ENCODE measurements at regions not wholly inside any gene's neighbourhood (a gene's known extent, or its start where the extent isn't known, plus 50 kb on each side); places are given as distances from the start of the nearest gene placed in this dataset.
"Not testable (repeated sequence)": the region's sequence is repeated elsewhere in the genome, so short reads cannot be mapped to it uniquely, and the experiment has no call there.

DNA sequence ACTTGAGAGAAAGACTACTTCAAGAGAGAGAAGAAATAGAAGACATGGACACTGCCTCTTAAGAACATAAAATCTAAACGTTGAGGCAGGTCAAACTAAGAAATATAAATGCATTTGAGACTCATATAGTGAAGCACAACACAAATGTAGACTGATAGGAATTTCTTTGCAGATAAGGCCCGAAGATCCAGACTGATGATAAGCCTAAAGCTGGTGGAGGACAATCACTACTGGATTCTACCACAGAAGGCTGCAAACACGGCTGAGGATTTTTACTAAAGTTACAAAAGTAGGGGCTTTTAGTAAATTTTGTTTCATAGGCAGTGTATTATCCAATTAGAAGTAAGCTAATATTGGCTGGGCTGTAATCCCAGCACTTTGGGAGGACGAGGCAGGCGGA is 278.3 kb downstream of the RAP2B start:
- DNase-seq (ENCODE audit: low read depth in 2 of 2) = no peak

GRCh38 chr3:153442386-153442785 is 280.4 kb downstream of the RAP2B start:
- DNase-seq (ENCODE audit: low read depth in 2 of 2) = no peak

DNA sequence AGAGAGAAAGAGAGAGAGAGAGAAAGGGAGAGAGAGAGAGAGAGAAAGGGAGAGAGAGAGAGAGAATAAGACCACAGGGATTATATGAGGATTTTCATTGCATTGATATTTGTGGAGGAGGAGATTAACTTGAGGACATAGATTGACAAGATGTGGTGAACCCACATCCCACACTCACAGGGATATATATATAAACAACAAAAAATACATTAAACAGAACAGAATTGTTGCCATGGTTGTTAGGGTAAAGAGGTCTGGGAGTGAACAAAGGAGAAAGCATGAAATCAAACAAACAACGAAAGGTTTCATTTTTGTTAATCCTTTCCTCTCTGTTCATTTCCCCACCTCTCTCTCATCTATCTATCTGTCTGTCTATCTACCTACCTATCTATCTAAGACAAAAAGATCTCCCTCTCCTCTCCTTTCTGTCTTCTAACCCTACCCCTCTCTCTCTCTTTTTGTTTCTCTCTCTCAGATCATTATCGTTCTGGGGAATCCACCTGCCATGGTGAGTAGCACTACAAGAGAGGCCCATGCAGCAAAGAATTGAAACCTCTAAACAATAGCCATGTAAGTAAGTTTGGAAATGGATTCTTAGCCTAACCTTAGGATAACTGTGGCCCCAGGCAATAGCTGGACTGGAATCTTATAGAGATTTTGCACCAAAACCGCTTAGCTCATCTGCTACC is 280.9 kb downstream of the RAP2B start:
- no peak for DNase-seq (ENCODE audit: low read depth in 2 of 2)

GRCh38 chr3:153443961-153444360 is 281.9 kb downstream of the RAP2B start:
- DNase-seq (ENCODE audit: low read depth in 2 of 2) = no peak

DNA sequence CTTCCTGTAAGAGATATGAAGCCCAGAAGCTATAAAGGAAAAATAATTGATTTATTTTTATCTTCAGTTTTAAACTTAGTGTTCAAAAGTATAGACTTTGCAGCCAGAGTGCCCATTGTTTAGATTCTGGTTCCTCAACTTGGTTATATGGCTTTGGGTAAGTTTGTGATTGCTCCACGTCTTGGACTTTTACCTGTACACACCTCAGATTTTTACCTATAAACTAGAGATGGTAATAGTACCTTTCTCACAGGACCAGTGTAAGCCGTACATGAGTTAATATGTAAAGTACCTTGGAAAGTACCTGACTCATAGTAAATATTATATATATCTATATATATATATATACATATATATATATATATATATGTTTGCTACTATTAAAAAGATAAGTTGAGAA is 283.8 kb downstream of the RAP2B start:
- no peak for DNase-seq (ENCODE audit: low read depth in 2 of 2)

GRCh38 chr3:153448151-153448829 is 286.3 kb downstream of the RAP2B start:
- no peak for DNase-seq (ENCODE audit: low read depth in 2 of 2)

DNA sequence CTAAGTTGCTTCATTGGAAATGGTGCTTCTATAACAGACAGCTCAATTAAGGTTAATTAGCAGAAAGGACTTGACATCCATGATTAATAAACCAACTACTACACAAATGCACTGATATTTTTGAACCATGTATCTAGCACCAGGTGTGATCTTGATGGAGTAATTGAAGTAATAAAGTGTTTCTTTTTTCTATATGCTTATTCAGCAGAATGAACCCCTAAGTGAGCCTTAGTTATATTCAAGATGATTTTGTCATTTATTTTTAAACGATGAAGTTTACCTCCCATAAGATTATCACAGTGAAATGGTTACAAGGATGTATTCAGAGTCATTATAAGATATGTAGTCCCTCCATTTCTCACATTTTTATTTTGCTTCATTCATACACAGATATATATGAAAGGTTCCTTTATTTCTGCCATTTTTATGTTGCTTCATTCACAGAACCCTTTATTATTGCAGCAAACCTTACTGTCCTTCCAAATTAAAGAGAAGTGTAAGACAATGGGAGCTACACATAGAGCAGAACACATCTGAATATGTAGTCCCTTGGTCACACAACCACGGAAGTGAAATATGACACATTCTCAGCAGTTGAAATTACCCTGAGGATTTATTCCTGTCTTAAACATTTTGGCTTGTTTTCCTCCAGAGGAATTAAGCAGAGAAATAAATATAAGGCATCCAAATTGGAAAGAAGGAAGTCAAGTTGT is 295.0 kb downstream of the RAP2B start:
- DNase-seq (ENCODE audit: low read depth in 2 of 2) = no peak

GRCh38 chr3:153458881-153459280 is 296.9 kb downstream of the RAP2B start:
- DNase-seq (ENCODE audit: low read depth in 2 of 2) = no peak

- DNase-seq (ENCODE audit: low read depth in 2 of 2) = no peak
Observed at GRCh38 chr3:153462545-153462944, 300.5 kb downstream of the RAP2B start.

DNA sequence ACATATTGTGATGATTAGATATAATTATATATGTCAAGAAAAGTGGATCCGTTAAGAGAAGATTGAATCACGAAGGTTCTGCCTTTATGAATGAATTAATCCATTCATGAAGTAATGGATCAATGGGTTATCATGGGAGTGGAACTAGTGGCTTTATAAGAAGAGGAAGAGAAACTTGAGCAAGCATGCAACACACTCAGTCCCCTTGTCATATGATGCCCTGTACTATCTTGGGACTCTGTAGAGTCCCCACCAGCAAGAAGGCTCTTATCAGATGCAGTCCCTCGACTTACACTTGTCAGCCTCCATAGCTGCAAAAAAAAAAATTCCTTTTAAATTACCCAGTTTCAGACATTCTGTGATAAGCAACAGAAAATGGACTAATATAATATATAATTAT is 301.9 kb downstream of the RAP2B start:
- DNase-seq (ENCODE audit: low read depth in 2 of 2) = no peak

DNA sequence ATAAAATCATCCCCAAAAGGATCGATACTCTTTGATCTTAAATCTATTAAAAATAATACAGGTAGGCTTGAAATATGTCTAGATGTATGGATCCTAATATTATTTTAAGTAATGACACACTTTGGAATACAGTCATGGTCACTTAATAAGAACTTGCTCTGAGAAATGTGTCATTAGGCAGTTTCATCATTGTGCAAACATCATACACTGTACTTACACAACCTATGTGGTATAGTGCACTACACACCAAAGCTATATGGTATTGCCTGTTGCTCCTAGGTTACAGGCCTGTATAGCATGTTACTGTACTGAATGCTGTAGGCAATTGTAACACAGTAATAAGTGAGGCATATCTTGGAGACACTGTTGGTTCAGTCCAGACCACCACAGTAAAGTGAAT is 307.1 kb downstream of the RAP2B start:
- no peak for DNase-seq (ENCODE audit: low read depth in 2 of 2)

DNA sequence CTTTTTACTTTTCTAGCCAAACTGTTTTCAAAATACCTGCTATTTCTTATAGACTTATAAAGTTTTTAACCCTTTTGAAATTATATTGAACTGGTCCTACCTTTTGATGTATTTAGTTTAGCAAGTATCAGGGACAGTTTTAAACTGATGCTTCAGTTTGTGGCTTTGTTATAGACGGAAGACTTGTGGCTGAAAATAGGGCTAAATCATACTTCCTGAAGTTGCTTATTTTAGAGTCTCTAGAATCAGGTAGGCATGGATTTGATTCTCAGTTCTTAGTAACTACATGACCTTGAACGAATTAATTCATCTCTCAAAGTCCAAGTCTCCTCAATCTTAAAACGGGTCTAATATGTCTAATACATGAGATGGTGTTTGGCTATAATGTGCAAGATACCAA is 322.8 kb downstream of the RAP2B start:
- DNase-seq (ENCODE audit: low read depth in 2 of 2) = no peak

- DNase-seq (ENCODE audit: low read depth in 2 of 2) = no peak
Observed at GRCh38 chr3:153495422-153495821, 333.4 kb downstream of the RAP2B start.

GRCh38 chr3:153502682-153503081 is 340.7 kb downstream of the RAP2B start:
- DNase-seq (ENCODE audit: low read depth in 2 of 2) = no peak

GRCh38 chr3:153503873-153504272 is 341.8 kb downstream of the RAP2B start:
- DNase-seq (ENCODE audit: low read depth in 2 of 2) = no peak

GRCh38 chr3:153506205-153506604 is 344.2 kb downstream of the RAP2B start:
- DNase-seq (ENCODE audit: low read depth in 2 of 2) = not testable (repeated sequence)

DNA sequence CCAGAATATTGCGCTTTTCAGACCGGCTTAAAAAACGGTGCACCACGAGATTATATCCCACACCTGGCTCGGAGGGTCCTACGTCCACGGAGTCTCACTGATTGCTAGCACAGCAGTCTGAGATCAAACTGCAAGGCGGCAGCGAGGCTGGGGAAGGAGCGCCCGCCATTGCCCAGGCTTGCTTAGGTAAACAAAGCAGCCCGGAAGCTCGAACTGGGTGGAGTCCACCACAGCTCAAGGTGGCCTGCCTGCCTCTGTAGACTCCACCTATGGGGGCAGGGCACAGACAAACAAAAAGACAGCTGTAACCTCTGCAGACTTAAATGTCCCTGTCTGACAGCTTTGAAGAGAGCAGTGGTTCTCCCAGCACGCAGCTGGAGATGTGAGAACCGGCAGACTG is 344.7 kb downstream of the RAP2B start:
- DNase-seq (ENCODE audit: low read depth in 2 of 2) = not testable (repeated sequence)

- no peak for DNase-seq (ENCODE audit: low read depth in 2 of 2)
Observed at GRCh38 chr3:153513236-153513635, 351.2 kb downstream of the RAP2B start.

DNA sequence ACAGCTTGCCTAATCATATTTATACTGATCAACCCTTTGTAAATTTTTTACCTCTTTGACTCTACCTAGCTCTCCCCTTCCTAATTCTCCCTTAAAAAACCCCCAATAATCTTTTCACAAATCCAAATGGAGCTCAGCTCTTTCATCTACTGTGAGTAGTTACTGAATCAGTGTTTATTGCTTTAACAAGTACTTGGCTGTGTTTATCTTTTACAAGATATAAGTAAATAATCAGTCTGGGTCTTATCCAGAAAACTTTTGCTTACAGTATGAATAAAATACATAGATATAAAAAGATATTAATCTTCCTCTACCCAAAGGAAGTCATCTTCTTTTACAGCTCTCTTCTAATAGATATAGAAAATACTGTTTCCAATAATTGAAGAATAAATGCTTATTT is 366.4 kb downstream of the RAP2B start:
- DNase-seq (ENCODE audit: low read depth in 2 of 2) = no peak

GRCh38 chr3:153539263-153539662 is 377.2 kb downstream of the RAP2B start:
- no peak for DNase-seq (ENCODE audit: low read depth in 2 of 2)

GRCh38 chr3:153545471-153545870 is 383.4 kb downstream of the RAP2B start:
- no peak for DNase-seq (ENCODE audit: low read depth in 2 of 2)

- no peak for DNase-seq (ENCODE audit: low read depth in 2 of 2)
Observed at GRCh38 chr3:153547970-153548369, 385.9 kb downstream of the RAP2B start.

- DNase-seq (ENCODE audit: low read depth in 2 of 2) = not testable (repeated sequence)
Observed at GRCh38 chr3:153549686-153550085, 387.7 kb downstream of the RAP2B start.

Data from stimulated activated CD8-positive, alpha-beta memory T cell treated with anti-CD3 and anti-CD28 coated beads, Interleukin-2, amount 100 ng/mL, for 48 hours (primary cell).